Neural progenitor cell (in vitro differentiated cells): ENCODE measurements at regions not wholly inside any gene's neighbourhood (a gene's known extent, or its start where the extent isn't known, plus 50 kb on each side); places are given as distances from the start of the nearest gene placed in this dataset.

ENCODE experiments used
- DNase-seq: peaks from one replicate; pipeline ENCODE4 v3.0.0-alpha.2; 2016; ENCODE audit warnings: low spot score
- H2AFZ ChIP-seq: fragments of 200-600 bp; sonication (generic); replicated peaks from 2 replicates; pipeline ENCODE4 v1.6.1; 2016; ENCODE audit warnings: antibody characterized with exemption
- H3F3A ChIP-seq: fragments of 200-600 bp; sonication (generic); 2 replicates; pipeline ENCODE4 v1.6.1; 2016; ENCODE audit warnings: antibody characterized with exemption, low read depth
- H3K27ac ChIP-seq: fragments of 200-600 bp; sonication (generic); 2 replicates; pipeline ENCODE4 v1.5.1; 2016; ENCODE audit warnings: mild to moderate bottlenecking
- H3K27me3 ChIP-seq: fragments of 200-600 bp; sonication (generic); 2 replicates; pipeline ENCODE4 v1.6.1; 2016; ENCODE audit warnings: mild to moderate bottlenecking, moderate library complexity
- H3K36me3 ChIP-seq: fragments of 200-600 bp; sonication (generic); 2 replicates; pipeline ENCODE4 v1.5.1; 2016
- H3K4me1 ChIP-seq: fragments of 200-600 bp; sonication (generic); 2 replicates; pipeline ENCODE4 v1.6.1; 2016; ENCODE audit warnings: mixed run types
- H3K4me2 ChIP-seq: fragments of 200-600 bp; sonication (generic); 2 replicates; pipeline ENCODE4 v1.6.1; 2016
- H3K4me3 ChIP-seq: fragments of 200-600 bp; sonication (generic); 2 replicates; pipeline ENCODE4 v1.5.1; 2016
- H3K79me2 ChIP-seq: fragments of 200-600 bp; sonication (generic); 2 replicates; pipeline ENCODE4 v1.6.1; 2016; ENCODE audit warnings: low read depth
- H3K9ac ChIP-seq: fragments of 200-600 bp; sonication (generic); 2 replicates; pipeline ENCODE4 v1.6.1; 2016
- H3K9me3 ChIP-seq: fragments of 200-600 bp; sonication (generic); 2 replicates; pipeline ENCODE4 v1.5.1; 2016; ENCODE audit warnings: low read depth
- H4K20me1 ChIP-seq: fragments of 200-600 bp; sonication (generic); 2 replicates; pipeline ENCODE4 v1.6.1; 2016; ENCODE audit warnings: low read depth
- H3K27ac Mint-ChIP-seq: 3 replicates; pipeline ENCODE4 v1.8.0; 2021; ENCODE audit warnings: mixed read lengths
- H3K27me3 Mint-ChIP-seq: 2 replicates; pipeline ENCODE4 v1.8.0; 2022; ENCODE audit warnings: low read depth, mild to moderate bottlenecking, inconsistent platforms, moderate library complexity, mixed read lengths; ENCODE audit not compliant: insufficient read depth
- H3K36me3 Mint-ChIP-seq: 3 replicates; pipeline ENCODE4 v1.8.0; 2021; ENCODE audit warnings: mixed read lengths
- H3K4me1 Mint-ChIP-seq: 3 replicates; pipeline ENCODE4 v1.8.0; 2021; ENCODE audit warnings: mixed read lengths
- H3K4me3 Mint-ChIP-seq: 3 replicates; pipeline ENCODE4 v1.8.0; 2021; ENCODE audit warnings: mild to moderate bottlenecking, moderate library complexity, mixed read lengths
- H3K9me3 Mint-ChIP-seq: 3 replicates; pipeline ENCODE4 v1.8.0; 2020; ENCODE audit warnings: mixed read lengths
- CTCF ChIP-seq: fragments of 200-600 bp; sonication (generic); IDR thresholded peaks from 2 replicates; pipeline ENCODE4 v1.5.1; 2017; ENCODE audit warnings: antibody characterized with exemption, mild to moderate bottlenecking
- EZH2 ChIP-seq: fragments of 200-600 bp; sonication (generic); IDR thresholded peaks from 2 replicates; pipeline ENCODE4 v1.6.1; 2017; ENCODE audit warnings: antibody characterized with exemption, mild to moderate bottlenecking, moderate library complexity
- EZH2phosphoT487 ChIP-seq: fragments of 200-600 bp; sonication (generic); IDR thresholded peaks from 2 replicates; pipeline ENCODE4 v1.6.1; 2017; ENCODE audit warnings: antibody characterized with exemption

- no peaks in the 10 kb centered on the region for H4K20me1 ChIP-seq
- H3K27me3 Mint-ChIP-seq: peaks cover 2% of the 10 kb centered on the region
- no peak overlapping the region for H3K9ac ChIP-seq
- no peaks in the 10 kb centered on the region for H3K79me2 ChIP-seq
- H3K27ac Mint-ChIP-seq: no peak overlapping the region
- peaks cover 4% of the 10 kb centered on the region for H3K4me1 Mint-ChIP-seq
- H3K36me3 ChIP-seq: no peaks in the 10 kb centered on the region
- no peak for DNase-seq
- no peak overlapping the region for H3K4me3 ChIP-seq
- no peak overlapping the region for H3K27ac ChIP-seq
- H3F3A ChIP-seq: no peaks in the 10 kb centered on the region
- TF ChIP-seq CTCF: no peak
- no peak for TF ChIP-seq EZH2
- TF ChIP-seq EZH2phosphoT487: no peak
- H3K27me3 ChIP-seq: no peaks in the 10 kb centered on the region
- no peaks in the 10 kb centered on the region for H3K4me1 ChIP-seq
- H2AFZ ChIP-seq: no peak overlapping the region
- H3K4me2 ChIP-seq: no peak overlapping the region
- no peak overlapping the region for H3K4me3 Mint-ChIP-seq
- no peaks in the 10 kb centered on the region for H3K36me3 Mint-ChIP-seq
- H3K9me3 ChIP-seq: no peaks in the 10 kb centered on the region
- no peaks in the 10 kb centered on the region for H3K9me3 Mint-ChIP-seq
Observed at GRCh38 chr2:176658708-176659107, 389.5 kb downstream of the MTX2 start.

- H3K9me3 ChIP-seq: no peaks in the 10 kb centered on the region
- H4K20me1 ChIP-seq: no peaks in the 10 kb centered on the region
- no peak overlapping the region for H3K4me3 ChIP-seq
- Mint-ChIP-seq H3K27ac (no peak overlapping the region), H3K36me3 (no peaks in the 10 kb centered on the region), H3K4me3 (no peak overlapping the region), H3K9me3 (no peaks in the 10 kb centered on the region), H3K4me1 (no peaks in the 10 kb centered on the region), H3K27me3 (no peaks in the 10 kb centered on the region)
- H3K9ac ChIP-seq: no peak overlapping the region
- TF ChIP-seq CTCF (no peak), EZH2phosphoT487 (no peak), EZH2 (no peak)
- no peak overlapping the region for H3K27ac ChIP-seq
- no peaks in the 10 kb centered on the region for H3K27me3 ChIP-seq
- no peaks in the 10 kb centered on the region for H3K36me3 ChIP-seq
- no peak for DNase-seq
- no peaks in the 10 kb centered on the region for H3K79me2 ChIP-seq
- no peaks in the 10 kb centered on the region for H3F3A ChIP-seq
- no peaks in the 10 kb centered on the region for H3K4me1 ChIP-seq
- no peak overlapping the region for H3K4me2 ChIP-seq
- no peak overlapping the region for H2AFZ ChIP-seq
Observed at GRCh38 chr2:176662753-176663152, 393.5 kb downstream of the MTX2 start.

GRCh38 chr2:176664478-176664877 lies 395.2 kb downstream of the MTX2 start:
- peaks cover 9% of the 10 kb centered on the region for H3K4me1 Mint-ChIP-seq
- Histone ChIP-seq H3K9ac (no peak overlapping the region), H3K4me1 (no peaks in the 10 kb centered on the region), H4K20me1 (no peaks in the 10 kb centered on the region), H3K9me3 (no peaks in the 10 kb centered on the region), H3K36me3 (no peaks in the 10 kb centered on the region), H3K79me2 (no peaks in the 10 kb centered on the region), H2AFZ (no peak overlapping the region), H3K27ac (no peak overlapping the region), H3K27me3 (no peaks in the 10 kb centered on the region), H3F3A (no peaks in the 10 kb centered on the region), H3K4me3 (no peak overlapping the region), H3K4me2 (no peak overlapping the region)
- no peak for DNase-seq
- no peak for TF ChIP-seq CTCF
- no peaks in the 10 kb centered on the region for H3K9me3 Mint-ChIP-seq
- no peak overlapping the region for H3K4me3 Mint-ChIP-seq
- H3K27me3 Mint-ChIP-seq: no peaks in the 10 kb centered on the region
- no peaks in the 10 kb centered on the region for H3K36me3 Mint-ChIP-seq
- H3K27ac Mint-ChIP-seq: no peak overlapping the region

GRCh38 chr2:176665086-176665485 lies 395.8 kb downstream of the MTX2 start:
- Mint-ChIP-seq H3K4me3 (no peak overlapping the region), H3K27ac (no peak overlapping the region), H3K27me3 (no peaks in the 10 kb centered on the region), H3K36me3 (no peaks in the 10 kb centered on the region), H3K4me1 (peaks cover 14% of the 10 kb centered on the region), H3K9me3 (no peaks in the 10 kb centered on the region)
- no peak for DNase-seq
- Histone ChIP-seq H3K27me3 (no peaks in the 10 kb centered on the region), H2AFZ (no peak overlapping the region), H3K9me3 (no peaks in the 10 kb centered on the region), H3K27ac (no peak overlapping the region), H3K4me2 (no peak overlapping the region), H3K4me3 (no peak overlapping the region), H3K4me1 (no peaks in the 10 kb centered on the region), H3F3A (no peaks in the 10 kb centered on the region), H3K9ac (no peak overlapping the region), H3K79me2 (no peaks in the 10 kb centered on the region), H4K20me1 (no peaks in the 10 kb centered on the region), H3K36me3 (no peaks in the 10 kb centered on the region)
- TF ChIP-seq EZH2 (no peak), EZH2phosphoT487 (no peak), CTCF (no peak)
